CD14-positive monocyte (primary cell): ENCODE measurements at regions not wholly inside any gene's neighbourhood (a gene's known extent, or its start where the extent isn't known, plus 50 kb on each side); places are given as distances from the start of the nearest gene placed in this dataset.
"Not testable (repeated sequence)": the region's sequence is repeated elsewhere in the genome, so short reads cannot be mapped to it uniquely, and the experiment has no call there.

ENCODE experiments used
- DNase-seq, 3 donors: peaks; one replicate each; pipeline ENCODE4 v3.0.0-alpha.2; 2011 to 2022
- H2AFZ ChIP-seq: 2 replicates; pipeline ENCODE4 v1.6.0; 2012; ENCODE audit warnings: mild to moderate bottlenecking, low read depth, low read length, inconsistent platforms; ENCODE audit not compliant: insufficient read depth, poor library complexity, severe bottlenecking
- H3K27ac ChIP-seq, 2 donors: 1 replicate in 1 of 2; 2 replicates in 1 of 2; pipeline ENCODE4 v1.5.1; 2012 to 2013; ENCODE audit warnings: low read length in 2 of 2, control low read depth in 1 of 2, inconsistent platforms in 1 of 2, low read depth in 1 of 2, mild to moderate bottlenecking in 1 of 2
- H3K27me3 ChIP-seq, 2 donors: one replicate each; pipeline versions ENCODE4 v1.6.0 to v1.6.1; 2011 to 2013; ENCODE audit warnings: low read length in 2 of 2; ENCODE audit not compliant: control insufficient read depth in 2 of 2, insufficient read depth in 2 of 2
- H3K36me3 ChIP-seq, 2 donors: replicated peaks in 1 of 2; 1 replicate in 1 of 2; 2 replicates in 1 of 2; pipeline versions ENCODE4 v1.5.1 to v1.6.1; 2012 to 2013; ENCODE audit warnings: low read length in 2 of 2, control low read depth in 1 of 2, inconsistent platforms in 1 of 2, mild to moderate bottlenecking in 1 of 2; ENCODE audit not compliant: insufficient read depth in 2 of 2, control insufficient read depth in 1 of 2
- H3K4me1 ChIP-seq, 2 donors: 1 replicate in 1 of 2; 2 replicates in 1 of 2; pipeline versions ENCODE4 v1.5.1 to v1.6.1; 2012 to 2013; ENCODE audit warnings: low read length in 2 of 2, control low read depth in 1 of 2, inconsistent platforms in 1 of 2, mild to moderate bottlenecking in 1 of 2, moderate library complexity in 1 of 2; ENCODE audit not compliant: insufficient read depth in 2 of 2, control insufficient read depth in 1 of 2
- H3K4me2 ChIP-seq: replicated peaks from 2 replicates; pipeline ENCODE3; 2012; ENCODE audit warnings: low read length, moderate library complexity, mild to moderate bottlenecking; ENCODE audit not compliant: poor library complexity, severe bottlenecking; ENCODE audit errors: extremely low read depth
- H3K4me3 ChIP-seq, 3 experiments: fragments of 200-600 bp in 1 of 3; sonication (generic) in 1 of 3; replicated peaks in 1 of 3; 1 replicate in 2 of 3; 2 replicates in 1 of 3; pipeline ENCODE4 v1.5.1; 2011 to 2013; ENCODE audit warnings: low read length in 3 of 3, mild to moderate bottlenecking in 3 of 3, control low read depth in 2 of 3, low read depth in 2 of 3, inconsistent platforms in 1 of 3, moderate library complexity in 1 of 3
- H3K79me2 ChIP-seq: 2 replicates; pipeline ENCODE4 v1.6.0; 2012; ENCODE audit warnings: mild to moderate bottlenecking, control low read depth, inconsistent platforms, low read length, moderate library complexity; ENCODE audit not compliant: insufficient read depth
- H3K9ac ChIP-seq: 2 replicates; pipeline ENCODE4 v1.6.0; 2017; ENCODE audit warnings: low read length, mild to moderate bottlenecking; ENCODE audit not compliant: insufficient read depth, poor library complexity, severe bottlenecking
- H3K9me3 ChIP-seq, 2 donors: replicated peaks in 1 of 2; 1 replicate in 1 of 2; 2 replicates in 1 of 2; pipeline versions ENCODE4 v1.5.1 to v1.6.1; 2012 to 2013; ENCODE audit warnings: low read length in 2 of 2, control low read depth in 1 of 2; ENCODE audit not compliant: control insufficient read depth in 1 of 2, insufficient read depth in 1 of 2
- H4K20me1 ChIP-seq: 2 replicates; pipeline ENCODE4 v1.6.0; 2012; ENCODE audit warnings: mild to moderate bottlenecking, low read length, control low read depth, moderate library complexity; ENCODE audit not compliant: insufficient read depth
- H3K27ac Mint-ChIP-seq, 7 donors: one replicate each; pipeline ENCODE4 v1.8.0; 2020; ENCODE audit warnings: mild to moderate bottlenecking in 7 of 7, mixed read lengths in 7 of 7, moderate library complexity in 6 of 7, inconsistent platforms in 2 of 7
- H3K27me3 Mint-ChIP-seq, 3 donors: one replicate each; pipeline ENCODE4 v1.8.0; 2021 to 2022; ENCODE audit warnings: low read depth in 3 of 3, mild to moderate bottlenecking in 3 of 3, mixed read lengths in 3 of 3, moderate library complexity in 3 of 3, inconsistent platforms in 1 of 3
- H3K36me3 Mint-ChIP-seq, 2 donors: one replicate each; pipeline ENCODE4 v1.8.0; 2020; ENCODE audit warnings: mixed read lengths in 2 of 2, inconsistent platforms in 1 of 2, mild to moderate bottlenecking in 1 of 2
- H3K4me1 Mint-ChIP-seq: one replicate; pipeline ENCODE4 v1.8.0; 2020; ENCODE audit warnings: mild to moderate bottlenecking, mixed read lengths
- H3K4me3 Mint-ChIP-seq, 2 donors: one replicate each; pipeline ENCODE4 v1.8.0; 2020; ENCODE audit warnings: mild to moderate bottlenecking in 2 of 2, mixed read lengths in 2 of 2, moderate library complexity in 1 of 2
- H3K9me3 Mint-ChIP-seq, 7 donors: one replicate each; pipeline ENCODE4 v1.8.0; 2020 to 2022; ENCODE audit warnings: mixed read lengths in 7 of 7, mild to moderate bottlenecking in 6 of 7, moderate library complexity in 6 of 7, inconsistent platforms in 2 of 7
- CTCF ChIP-seq: fragments of 200-600 bp; IDR thresholded peaks from one replicate; pipeline ENCODE4 v1.8.0; 2022; ENCODE audit warnings: antibody characterized with exemption, mild to moderate bottlenecking
- WGBS: methylation state at CpG from one replicate; pipeline ENCODE4 v1.1.5; 2013; ENCODE audit warnings: missing lambda C conversion rate; ENCODE audit not compliant: insufficient coverage; 5-methylcytosine and 5-hydroxymethylcytosine counted together
- intact Hi-C, 2 donors: fragments of 100-400 bp; cut with micrococcal nuclease; formaldehyde crosslinking; loops; one replicate each; pipeline versions ENCODE4 v1.15.0 to v1.15.1; 2023

DNA sequence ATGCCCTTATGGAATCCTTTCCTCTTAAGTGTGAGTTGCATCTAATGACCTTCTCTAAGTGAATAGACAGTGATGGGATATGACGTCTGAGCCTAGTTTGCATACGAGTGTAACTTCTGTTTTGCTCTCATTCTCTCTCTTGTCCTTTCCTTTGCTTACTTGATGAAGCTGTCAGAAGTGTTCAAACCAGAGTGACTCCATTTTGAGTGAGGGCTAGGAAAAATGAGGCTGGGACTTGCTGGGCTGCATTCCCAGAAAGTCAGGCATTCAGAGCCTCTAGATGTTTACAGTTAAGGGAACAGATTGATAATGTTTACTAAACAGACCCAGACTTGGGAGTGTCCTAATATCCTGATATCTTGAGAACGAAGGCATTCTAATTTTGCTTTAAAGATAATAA lies 311.2 kb upstream of the SOX4 start:
- H3K27ac ChIP-seq, H4K20me1 ChIP-seq, H3K27me3 ChIP-seq, H3K4me3 Mint-ChIP-seq, H3K9ac ChIP-seq, H3K36me3 ChIP-seq, H3K27ac Mint-ChIP-seq, H3K4me2 ChIP-seq, H3K79me2 ChIP-seq, H3K4me1 Mint-ChIP-seq, H3K9me3 ChIP-seq, H3K4me1 ChIP-seq, H2AFZ ChIP-seq, intact Hi-C loops, H3K36me3 Mint-ChIP-seq, H3K4me3 ChIP-seq, DNase-seq, H3K27me3 Mint-ChIP-seq: not testable (repeated sequence)
- H3K9me3 Mint-ChIP-seq: peaks cover 0 to 10% (median 4%) of the 10 kb centered on the region in 7 donors
- WGBS: no CpG with 5 or more reads among the region's 3 CpGs

DNA sequence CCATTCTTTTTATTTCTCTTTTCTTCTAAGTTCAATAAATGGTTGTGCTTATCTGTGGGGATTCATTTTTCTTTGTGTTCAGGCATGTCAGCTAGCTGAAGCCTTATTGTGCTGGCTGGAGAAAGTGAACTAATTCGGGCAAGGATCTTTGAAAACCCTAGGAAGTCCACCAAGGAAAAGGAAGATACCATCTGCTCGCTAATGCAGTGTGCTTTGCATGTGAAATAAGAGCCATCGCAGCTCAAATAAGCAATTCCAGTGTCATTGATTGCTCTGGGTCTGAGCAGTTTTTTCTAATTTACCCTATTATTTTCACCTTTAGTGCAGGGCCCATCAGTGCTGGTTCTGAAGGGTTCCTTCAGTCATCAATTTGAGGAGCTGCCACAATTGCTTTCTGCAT lies 309.4 kb upstream of the SOX4 start:
- peaks cover 0 to 10% (median 4%) of the 10 kb centered on the region in 7 donors for H3K9me3 Mint-ChIP-seq
- TF ChIP-seq CTCF: no peak

More for the DNA sequence above, 309.4 kb upstream of the SOX4 start:
- no peaks in the 10 kb centered on the region for H3K36me3 ChIP-seq
- H3K79me2 ChIP-seq: no peaks in the 10 kb centered on the region
- intact Hi-C loops: no loop called here
- Mint-ChIP-seq H3K4me3 (no peak overlapping the region), H3K27ac (no peak overlapping the region), H3K36me3 (no peaks in the 10 kb centered on the region), H3K27me3 (no peaks in the 10 kb centered on the region), H3K4me1 (no peaks in the 10 kb centered on the region)
- no peaks in the 10 kb centered on the region for H3K27me3 ChIP-seq
- H3K4me1 ChIP-seq: no peaks in the 10 kb centered on the region
- no peak overlapping the region for H3K9ac ChIP-seq
- H4K20me1 ChIP-seq: no peaks in the 10 kb centered on the region
- H3K4me3 ChIP-seq: no peak overlapping the region
- no peak for DNase-seq
- H3K27ac ChIP-seq: no peak overlapping the region
- H3K9me3 ChIP-seq: peaks cover 0 to 3% of the 10 kb centered on the region in 2 donors
- WGBS: no CpG with 5 or more reads among the region's 3 CpGs
- no peak overlapping the region for H2AFZ ChIP-seq
- no peak overlapping the region for H3K4me2 ChIP-seq
